Umbilical cord (tissue), 1 donor: ENCODE measurements at regions not wholly inside any gene's neighbourhood (a gene's known extent, or its start where the extent isn't known, plus 50 kb on each side); places are given as distances from the start of the nearest gene placed in this dataset.

Source experiments
- DNase-seq: peaks from one replicate; pipeline ENCODE4 v3.0.0-alpha.2; 2015; ENCODE audit warnings: low spot score

GRCh38 chr2:45070113-45070652 is 60.9 kb upstream of the SIX2 start:
- no peak for DNase-seq

GRCh38 chr2:45069684-45070083 is 60.4 kb upstream of the SIX2 start:
- DNase-seq = no peak

- DNase-seq = no peak
Measured at GRCh38 chr2:45068571-45069140, 59.4 kb upstream of the SIX2 start.

- no peak for DNase-seq
Measured at GRCh38 chr2:45067859-45068570, 58.8 kb upstream of the SIX2 start.
